Esophagus squamous epithelium (tissue), 4 donors: ENCODE measurements at regions not wholly inside any gene's neighbourhood (a gene's known extent, or its start where the extent isn't known, plus 50 kb on each side); places are given as distances from the start of the nearest gene placed in this dataset.

Experiments used
- POLR2A ChIP-seq, 4 donors: fragments of 450-650 bp; IDR thresholded peaks; one replicate each; pipeline ENCODE4 v1.6.1; 2017; ENCODE audit warnings: antibody characterized with exemption in 4 of 4, mild to moderate bottlenecking in 4 of 4, moderate library complexity in 3 of 4
- TF ChIP-seq, protein P1 (sequence below), 6 experiments: fragments of 450-650 bp in 4 of 6; fragments of 200-600 bp in 2 of 6; sonication (generic) in 2 of 6; IDR thresholded peaks; one replicate each; pipeline ENCODE4 v1.5.1; 2016 to 2019; ENCODE audit warnings: antibody characterized with exemption in 6 of 6, mild to moderate bottlenecking in 4 of 6, moderate library complexity in 4 of 6

DNA sequence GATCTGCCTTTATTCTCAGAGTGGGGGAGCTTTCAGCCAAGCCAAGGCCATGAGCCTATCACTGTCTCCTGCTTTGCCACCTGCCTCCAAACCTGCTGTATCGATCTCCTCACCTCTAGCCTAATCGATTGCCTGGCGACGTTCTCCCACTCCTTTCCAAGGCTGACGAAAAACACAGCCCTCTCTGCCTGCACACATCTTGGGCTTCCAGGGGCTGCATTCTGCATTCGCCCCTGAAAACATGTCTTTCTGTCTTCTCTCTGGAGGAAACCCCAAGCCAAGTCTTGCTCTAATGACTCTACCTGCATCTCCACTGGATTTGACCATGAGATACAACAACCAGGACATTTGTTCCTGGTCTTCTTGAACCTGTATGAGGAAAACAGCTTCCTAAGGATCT is 540.7 kb downstream of the BCL11B start:
- TF ChIP-seq, protein P1, sequence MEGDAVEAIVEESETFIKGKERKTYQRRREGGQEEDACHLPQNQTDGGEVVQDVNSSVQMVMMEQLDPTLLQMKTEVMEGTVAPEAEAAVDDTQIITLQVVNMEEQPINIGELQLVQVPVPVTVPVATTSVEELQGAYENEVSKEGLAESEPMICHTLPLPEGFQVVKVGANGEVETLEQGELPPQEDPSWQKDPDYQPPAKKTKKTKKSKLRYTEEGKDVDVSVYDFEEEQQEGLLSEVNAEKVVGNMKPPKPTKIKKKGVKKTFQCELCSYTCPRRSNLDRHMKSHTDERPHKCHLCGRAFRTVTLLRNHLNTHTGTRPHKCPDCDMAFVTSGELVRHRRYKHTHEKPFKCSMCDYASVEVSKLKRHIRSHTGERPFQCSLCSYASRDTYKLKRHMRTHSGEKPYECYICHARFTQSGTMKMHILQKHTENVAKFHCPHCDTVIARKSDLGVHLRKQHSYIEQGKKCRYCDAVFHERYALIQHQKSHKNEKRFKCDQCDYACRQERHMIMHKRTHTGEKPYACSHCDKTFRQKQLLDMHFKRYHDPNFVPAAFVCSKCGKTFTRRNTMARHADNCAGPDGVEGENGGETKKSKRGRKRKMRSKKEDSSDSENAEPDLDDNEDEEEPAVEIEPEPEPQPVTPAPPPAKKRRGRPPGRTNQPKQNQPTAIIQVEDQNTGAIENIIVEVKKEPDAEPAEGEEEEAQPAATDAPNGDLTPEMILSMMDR (IDR thresholded peaks at IDR 0.05) = no peak
- TF ChIP-seq POLR2A (IDR thresholded peaks at IDR 0.05) = no peak
